T-helper 22 cell (primary cell): ENCODE measurements at regions not wholly inside any gene's neighbourhood (a gene's known extent, or its start where the extent isn't known, plus 50 kb on each side); places are given as distances from the start of the nearest gene placed in this dataset.

ENCODE experiments used
- DNase-seq: peaks from one replicate; pipeline ENCODE4 v3.0.0-alpha.2; 2020; ENCODE audit warnings: low read depth

DNA sequence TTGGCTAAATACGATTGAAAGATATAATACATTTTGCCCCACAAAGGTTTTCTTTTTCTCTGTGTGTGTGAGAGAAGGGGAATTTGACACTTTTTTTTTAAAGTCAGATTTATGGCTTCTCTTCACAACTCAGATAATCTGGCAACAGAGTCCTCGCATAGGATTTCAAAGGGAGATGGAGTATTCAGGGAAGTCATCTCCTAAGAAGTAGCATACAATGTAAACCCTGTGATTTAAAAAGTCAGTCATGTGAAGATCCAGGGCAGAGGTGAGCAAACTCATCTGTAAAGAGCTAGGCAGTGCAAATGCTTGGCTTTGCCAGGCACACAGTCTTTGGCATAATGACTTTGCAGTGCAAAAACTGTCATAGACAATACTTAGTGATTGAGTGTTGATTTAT, 1526.3 kb downstream of the AACS start:
- DNase-seq = no peak

DNA sequence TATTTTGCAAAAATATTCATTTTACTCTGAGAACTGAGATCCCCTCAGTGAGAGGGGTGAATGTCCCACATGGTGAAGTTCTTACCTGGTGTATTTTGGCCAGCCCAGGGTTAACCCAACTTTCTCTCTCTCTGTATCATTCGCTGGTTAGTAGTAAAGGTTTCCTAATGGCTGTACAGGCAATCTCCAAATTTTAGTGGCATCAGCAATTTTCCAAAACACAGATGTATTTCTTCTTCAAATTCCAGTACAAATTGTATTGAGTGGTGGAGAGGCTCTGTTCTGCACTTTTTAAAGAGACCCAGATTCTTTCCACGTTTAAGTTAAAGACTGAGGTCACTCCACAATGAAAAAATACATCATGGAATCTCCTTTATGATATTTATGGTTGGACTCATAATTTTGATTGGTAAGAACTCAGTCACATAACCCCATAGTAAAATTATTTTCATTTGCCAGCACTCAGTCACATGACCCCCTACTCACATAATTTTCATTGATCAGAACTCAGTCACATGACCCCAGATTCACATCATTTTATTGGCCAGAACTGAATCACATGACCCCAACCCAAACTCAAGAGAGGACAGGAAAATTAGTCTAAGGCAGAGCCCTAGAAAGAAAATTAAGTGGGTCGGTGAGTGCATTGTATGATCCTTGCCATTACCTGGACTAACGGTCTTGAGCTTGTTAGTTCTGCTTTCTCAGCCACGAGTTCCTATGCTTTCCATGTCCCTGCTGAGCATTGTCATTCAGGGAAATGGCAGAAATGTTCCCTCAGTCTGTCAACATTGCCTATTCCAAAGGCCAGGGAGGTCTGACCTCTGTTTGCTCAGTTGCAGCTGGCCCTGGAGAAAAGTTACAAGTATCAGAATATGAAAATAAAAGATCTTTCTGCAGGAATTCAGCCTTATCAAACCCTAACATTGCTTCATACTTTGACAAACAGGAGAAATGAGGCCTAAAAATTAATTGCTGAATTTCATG, 1536.2 kb downstream of the AACS start:
- no peak for DNase-seq

DNA sequence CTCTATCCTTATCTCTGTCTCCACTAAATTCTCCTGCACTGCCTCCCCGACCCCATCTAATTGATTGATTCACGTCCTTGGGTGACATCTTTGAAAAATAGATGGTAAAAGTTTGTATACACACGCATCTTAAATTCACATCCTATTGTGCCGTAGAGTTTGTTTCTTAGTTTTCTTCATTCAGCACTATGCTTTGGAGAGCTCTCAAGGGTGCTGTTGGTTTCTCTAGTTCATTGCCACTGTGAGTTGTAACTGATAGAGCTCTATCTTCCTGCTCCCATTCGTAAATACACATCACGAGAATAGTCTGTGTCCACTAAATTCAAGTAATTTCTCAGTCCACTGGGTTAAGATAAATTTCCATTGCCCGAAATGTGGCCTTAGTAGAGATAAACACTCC, 1537.4 kb downstream of the AACS start:
- no peak for DNase-seq

DNA sequence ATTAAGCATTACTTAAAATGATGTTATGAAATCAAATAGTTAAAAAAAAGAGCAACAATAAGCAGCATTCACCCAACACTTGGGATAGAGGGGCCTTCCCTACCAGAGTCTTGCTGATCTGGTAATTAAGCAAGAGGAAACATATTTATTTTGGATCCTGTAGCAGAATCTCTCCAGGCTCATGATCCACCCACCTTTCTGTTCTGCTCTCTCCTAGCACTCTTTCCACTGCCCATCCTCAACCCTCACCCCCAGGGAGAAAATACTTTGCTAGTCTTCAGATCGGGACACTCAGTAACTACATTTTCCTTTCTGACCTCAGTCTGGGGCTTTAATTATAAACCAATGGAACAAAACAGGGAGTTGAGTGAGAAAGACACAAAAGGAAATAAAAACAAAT, 1541.9 kb downstream of the AACS start:
- DNase-seq = no peak

DNA sequence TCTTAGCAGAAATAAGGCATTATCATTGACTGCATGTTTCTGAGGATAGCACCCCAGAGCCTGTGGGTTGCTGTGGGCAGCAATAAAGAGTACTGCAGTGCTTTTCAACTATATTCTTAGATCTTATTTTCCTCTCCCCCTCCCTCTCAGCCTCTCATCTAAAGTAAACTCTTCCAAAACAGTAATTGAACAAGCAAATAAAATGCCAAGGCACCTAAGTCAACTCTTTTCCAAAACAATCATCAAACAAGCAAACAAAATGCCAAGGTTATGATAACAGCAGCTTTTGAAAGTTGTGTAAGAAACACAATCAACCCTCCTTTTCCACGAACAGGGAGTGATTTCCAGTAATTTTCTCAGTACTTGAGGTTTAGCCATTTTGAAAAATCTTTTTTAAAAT, 1542.6 kb downstream of the AACS start:
- no peak for DNase-seq

DNA sequence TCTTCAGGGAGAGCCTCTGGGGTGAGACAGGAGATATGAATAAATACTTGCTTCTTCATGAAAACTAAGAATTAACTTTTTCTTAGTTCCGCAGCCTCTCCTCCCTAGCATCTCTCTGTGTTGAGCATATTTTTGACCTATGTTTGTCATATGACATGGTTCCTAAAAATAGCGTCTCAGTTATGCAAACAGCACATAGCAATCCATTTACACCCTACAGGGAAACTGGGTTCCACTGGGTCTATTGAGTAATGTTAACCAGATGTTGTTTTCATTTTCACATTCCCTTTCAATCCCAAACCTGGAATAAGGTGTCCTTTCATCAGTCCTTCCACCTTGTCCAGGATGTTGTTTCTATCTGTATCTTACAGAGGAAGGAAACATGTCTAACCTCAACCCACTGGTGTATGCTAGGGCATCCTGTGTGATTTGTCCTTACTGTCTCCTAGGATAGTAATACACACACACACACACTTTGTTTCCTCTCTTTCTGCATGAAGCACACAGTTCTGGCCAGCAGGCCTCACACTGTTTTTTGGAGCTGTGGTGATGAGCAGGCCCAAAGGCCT, 1543.5 kb downstream of the AACS start:
- no peak for DNase-seq

DNA sequence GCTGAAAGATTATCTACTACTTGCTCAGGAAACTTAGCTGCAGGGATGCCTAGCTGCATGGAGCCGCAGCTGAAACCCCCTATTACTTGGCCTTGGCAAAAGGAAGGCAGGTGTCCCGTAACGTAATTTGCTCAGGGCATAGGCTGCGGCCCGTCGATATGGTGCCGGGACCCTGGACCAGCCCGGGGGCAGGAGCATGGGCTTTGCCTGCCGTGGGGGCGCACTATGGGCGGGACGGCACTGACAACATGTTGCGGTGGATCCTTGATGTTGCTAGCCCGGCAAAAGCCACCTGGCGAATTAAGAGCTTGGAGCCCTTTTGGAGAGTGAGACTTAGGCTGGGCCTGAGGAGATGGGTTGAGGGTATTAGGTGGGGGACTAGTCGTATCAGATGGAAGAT, 1551.2 kb downstream of the AACS start:
- DNase-seq = no peak

DNA sequence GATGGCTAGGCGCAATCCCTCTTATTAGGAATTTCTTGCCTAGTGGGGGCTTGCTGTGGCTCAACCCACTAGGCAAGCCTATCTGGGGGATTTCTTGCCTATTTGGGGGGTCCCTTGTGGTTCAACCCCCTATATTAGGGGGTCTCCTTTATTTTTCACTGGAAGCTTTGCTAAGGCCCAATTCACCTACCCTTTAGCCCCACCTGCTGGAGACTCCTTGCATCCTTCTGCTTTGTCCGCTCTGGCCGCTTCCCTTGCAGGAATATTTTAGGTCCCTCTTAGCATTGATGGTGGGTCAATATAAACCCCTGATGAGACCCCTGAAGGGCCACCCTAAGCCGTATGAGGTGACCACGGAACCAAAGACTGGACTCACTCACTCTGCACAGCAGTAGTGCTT, 1552.1 kb downstream of the AACS start:
- no peak for DNase-seq

DNA sequence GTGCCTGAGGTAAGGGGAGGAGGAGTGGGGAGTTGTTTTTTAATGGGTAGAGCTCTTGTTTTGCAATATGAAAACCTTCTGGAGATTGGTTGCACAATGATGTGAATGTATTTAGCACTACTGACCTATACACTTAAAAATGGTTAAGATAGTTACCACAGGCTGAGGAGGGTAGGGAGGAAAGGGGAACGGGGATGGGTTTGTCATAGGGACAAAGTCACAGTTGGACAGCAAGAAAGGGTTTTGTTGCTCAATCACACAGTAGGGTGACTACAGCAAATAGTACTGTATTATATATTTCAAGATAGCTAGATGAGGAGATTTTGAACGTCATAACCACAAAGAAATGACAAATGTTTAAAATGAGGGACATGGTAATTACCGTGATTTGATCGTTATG, 1562.4 kb downstream of the AACS start:
- DNase-seq = no peak

DNA sequence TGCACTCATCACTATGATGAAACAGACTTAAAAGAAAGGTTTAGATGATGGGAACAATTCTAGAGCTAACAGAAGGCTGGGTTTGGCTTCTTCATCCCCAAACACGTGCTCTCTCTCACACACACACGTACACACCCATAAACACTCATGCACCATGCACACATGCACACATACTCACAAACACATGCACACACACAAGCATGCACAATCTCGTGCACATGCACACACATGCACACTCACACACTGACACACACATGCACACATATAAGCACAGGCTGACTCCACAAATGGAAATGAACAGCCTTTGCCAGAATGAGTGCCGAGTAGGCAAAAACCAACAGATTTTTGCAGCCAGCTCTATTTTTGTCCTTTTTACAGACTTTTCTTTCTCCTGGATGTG, 1571.6 kb downstream of the AACS start:
- DNase-seq = no peak

DNA sequence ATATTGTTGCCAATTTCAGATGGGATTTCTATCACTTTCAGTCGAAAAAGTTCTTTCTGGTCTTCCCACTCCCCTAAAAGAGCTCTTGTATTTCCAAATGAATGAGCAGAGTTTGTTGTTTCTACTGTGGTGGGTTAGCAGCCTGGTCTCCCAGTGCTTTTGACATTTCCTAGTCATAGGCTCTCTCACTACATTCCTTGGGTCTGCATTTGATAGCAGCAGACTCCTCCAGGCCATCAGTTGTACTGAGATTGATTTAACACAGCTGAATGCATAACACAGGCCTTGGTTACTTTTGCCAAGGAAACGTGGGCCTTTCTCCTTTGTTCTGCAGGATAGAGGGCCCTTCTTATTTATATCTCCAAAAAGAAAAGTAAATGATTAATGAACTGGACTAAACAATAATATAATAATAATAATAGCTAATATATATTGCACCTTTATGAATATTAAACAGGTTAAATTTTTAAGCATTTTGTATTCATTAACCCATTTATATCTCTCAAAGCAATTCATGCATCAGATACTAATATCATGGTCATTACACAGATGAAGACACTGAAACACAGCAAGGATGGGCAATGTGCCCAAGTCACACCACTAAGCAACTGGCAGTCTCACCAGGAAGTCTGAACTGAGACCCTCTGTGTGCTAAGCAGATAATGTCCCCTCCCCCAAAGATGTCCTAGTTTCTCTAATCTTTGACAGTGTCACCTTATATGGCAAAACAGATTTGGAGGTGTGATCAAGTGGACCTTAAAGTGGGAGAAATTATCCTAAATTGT, 1579.2 kb downstream of the AACS start:
- no peak for DNase-seq

DNA sequence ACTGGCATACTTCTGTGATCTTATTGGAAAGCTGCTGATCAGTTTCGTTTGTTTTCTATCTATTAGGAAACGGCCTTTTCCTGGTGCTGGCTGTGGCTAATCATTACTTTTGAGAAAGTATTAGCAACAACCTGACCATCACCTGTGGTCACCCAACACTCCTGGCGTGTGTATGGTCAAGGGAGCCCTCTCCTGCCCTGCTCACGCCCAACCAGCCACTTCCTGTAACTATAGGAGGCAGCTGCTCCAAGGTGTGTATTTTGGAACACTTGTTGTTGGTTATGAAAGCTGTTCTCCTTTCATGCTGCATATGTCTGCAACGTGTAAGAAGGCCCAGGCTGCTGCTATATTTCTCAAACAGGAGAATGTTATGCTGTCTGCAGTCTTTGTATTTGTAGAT, 1582.8 kb downstream of the AACS start:
- DNase-seq = no peak

DNA sequence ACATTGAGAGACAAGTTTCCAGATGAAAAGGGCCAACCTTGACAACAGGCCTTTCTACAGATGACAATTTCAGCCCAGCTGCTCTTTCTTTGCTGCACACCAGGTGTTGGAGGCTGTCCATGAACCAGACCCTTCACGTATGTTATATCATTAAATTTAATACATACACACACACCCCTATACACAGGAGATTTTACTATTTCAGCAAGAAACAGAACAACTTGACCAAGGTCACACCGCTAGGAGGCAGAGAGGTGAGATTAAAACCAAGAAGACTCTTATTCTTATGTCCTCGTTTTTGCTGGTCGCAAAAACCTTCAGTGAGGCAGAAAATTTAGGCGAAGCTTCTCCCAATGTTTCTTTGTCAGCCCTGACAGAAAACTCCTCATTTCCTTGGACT, 1585.9 kb downstream of the AACS start:
- DNase-seq = no peak

DNA sequence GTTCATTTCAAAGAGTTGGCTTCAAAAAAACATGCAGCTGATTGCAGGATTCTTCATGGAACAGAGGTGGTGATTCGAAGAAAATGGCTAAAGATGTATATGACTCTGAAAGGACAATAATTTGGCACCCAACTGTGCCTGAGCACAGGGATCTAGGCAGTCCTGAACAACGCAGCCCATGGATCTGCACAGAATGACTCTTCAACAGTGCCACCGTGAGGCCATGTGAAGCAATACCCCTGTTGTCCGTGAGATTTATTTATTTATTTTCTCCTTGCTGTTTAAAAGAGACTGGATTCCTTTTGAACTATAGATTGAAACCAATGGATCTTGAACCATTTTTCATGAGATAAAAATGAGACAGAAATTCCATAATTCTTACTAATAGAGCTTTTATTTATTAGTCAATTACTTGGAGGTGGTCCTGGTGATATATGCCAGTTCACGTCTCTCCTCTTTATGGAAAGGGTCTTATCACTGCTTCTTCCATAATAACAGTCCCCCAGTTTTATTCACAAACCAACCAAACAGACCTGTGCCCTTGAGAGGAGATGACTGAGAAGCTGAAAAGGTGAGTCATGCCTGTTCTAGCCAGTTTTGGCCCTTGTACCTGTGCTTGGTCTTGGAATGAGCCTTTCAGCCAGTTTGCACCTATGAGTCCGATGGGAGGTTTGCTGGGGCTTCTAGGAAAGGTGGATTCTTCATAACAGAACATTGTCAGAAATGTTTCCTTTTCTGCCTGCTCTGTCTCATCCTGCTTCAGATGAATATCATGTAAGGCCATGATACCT, 1598.3 kb downstream of the AACS start:
- no peak for DNase-seq

DNA sequence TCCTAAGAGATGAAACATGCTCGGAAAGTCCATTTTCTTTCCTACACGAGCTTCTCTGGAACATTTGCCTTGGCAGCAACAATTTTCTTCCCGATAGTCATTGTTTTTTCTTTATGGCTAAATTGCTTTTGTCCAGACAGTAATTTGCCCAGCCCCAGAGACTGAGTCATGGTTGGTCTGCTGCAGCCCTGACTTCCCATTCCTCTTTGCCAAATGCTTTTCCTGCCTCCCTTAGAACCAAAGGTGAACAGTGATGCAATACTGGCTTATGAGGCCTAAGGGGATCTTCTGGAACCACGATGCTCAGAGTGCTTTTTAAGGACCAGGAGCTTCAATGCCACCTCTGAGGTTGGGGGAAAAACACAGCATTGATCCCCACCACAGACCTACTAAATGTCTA, 1599.6 kb upstream of the TMEM132C start:
- DNase-seq = no peak

DNA sequence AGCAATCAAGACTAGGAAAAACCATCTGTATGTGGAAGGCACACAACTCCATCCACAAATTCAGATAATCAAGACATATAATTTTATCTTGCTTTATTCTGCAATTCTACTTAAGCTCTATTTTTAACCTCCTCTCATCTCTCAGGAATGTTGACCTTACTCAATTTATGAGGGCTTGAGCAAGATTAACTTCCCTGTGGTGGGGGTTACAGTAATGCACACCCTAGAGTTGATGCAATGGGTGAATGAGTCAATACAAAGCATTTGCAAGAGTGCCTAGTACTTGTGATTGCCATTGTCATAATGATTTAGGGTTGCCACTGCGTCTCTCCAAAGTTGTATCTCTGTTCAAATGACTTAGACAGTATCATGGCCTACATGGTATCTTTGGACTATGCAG, 1598.4 kb upstream of the TMEM132C start:
- DNase-seq = no peak

DNA sequence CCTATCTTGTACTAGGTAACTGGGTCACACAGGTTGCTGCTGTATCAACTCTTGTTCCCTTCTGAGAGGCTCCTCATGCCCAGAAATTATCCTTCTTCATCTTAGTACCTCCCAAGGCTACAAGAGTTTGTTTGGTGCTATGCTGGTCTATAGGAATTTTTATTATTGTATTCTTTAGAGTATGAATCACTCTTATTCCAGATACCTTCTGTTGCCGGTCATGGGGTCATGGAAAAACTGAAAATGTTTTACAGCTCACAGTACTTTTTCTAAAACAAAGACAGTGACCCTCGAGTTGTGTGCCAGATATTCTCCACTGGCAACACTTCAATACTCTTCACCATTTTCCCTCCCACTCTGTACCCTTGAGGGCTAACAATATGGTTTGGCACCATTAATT, 1598.0 kb upstream of the TMEM132C start:
- DNase-seq = no peak

DNA sequence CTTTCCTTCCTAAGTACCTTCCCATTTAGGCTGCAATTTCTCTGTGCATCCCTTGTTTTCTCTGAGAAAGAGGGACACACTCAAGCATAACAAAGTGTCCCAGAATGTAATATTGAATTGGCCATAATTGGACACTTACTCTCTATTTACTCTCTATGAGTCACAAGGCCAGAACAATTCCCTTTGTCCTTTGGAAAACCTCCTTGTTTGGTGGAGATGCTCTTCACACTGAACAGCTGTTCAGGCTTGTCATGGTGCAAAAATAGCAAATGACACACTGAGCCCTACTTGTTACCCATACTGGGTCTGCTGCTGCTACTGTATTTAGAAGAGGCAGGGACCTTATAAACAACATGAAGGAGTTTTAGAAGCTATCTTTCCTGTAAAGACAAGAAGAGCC, 1590.5 kb upstream of the TMEM132C start:
- DNase-seq = no peak

DNA sequence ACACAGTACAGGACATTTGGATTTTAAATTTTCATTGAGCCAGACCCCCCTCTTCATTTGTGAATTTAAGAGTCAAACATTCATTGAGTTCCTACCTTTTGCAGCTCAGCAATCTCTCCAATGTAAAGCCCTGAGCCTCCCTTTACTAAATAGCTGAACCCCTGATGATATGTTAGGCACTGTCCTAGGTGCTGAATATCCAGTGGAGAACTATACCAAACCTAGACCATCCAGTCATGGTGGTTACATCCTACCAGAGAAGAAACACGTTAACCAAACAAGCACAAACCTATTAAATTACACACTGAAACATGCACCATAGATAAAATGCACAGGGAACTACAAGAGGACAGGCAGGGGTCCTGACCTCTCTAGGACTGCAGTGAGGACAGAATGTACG, 1585.3 kb upstream of the TMEM132C start:
- no peak for DNase-seq

DNA sequence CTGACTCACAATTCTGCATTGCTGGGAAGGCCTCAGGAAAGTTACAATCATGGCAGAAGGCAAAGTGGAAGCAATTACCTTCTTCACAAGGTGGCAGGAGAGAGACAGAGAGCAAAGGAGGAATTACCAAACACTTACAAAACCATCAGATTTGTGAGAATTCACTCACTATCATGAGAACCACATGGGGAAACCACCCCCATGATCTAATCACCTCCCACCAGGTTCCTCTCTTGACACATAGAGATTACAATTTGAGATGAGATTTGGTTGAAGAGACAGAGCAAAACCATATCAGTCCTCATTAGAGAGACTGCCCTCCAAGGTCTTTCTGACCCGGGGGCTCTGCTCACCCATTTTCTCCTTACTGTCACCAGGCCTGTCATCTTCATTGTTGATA, 1582.3 kb upstream of the TMEM132C start:
- no peak for DNase-seq

DNA sequence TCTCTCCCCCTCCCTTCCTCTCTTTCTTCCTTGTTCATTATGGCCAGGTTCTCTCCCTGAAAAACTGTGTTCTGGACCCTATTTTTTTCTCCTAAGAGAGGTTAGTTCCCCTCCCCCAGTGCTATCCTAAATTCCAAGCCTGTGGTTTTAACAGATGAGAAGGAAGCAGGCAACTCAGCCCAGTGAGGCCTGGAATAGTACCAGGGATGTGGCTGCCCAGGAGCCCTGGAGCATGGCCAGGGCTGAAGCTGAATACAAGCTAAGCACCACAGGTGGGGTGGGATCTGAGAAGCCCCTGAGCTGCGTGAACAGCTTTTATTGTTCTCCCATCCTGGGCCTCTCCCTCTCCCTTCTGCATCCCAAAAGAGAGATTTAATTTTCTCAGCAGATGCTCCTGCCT, 1581.3 kb upstream of the TMEM132C start:
- no peak for DNase-seq

DNA sequence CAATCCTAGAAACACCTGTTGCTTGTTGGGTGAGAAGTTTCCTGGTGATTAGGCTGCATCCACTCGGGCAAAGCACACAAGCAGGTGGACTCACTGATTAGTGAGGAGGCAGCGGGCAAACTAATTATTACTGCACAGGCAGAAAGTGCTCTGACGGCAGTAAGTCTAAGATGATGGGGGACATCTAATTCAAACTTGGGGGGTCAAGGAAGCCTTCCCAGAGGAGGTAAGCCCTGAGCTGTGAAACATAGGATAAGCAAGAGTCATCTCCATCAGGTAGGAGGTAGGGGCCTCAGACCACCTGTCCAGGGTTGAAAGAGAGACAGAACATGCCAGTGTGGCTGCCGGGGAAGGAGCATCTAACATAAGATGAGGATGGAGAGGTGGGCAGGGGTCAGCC, 1578.4 kb upstream of the TMEM132C start:
- no peak for DNase-seq
